ENCODE measurements at regions not wholly inside any gene's neighbourhood (a gene's known extent, or its start where the extent isn't known, plus 50 kb on each side); places are given as distances from the start of the nearest gene placed in this dataset.

DNA sequence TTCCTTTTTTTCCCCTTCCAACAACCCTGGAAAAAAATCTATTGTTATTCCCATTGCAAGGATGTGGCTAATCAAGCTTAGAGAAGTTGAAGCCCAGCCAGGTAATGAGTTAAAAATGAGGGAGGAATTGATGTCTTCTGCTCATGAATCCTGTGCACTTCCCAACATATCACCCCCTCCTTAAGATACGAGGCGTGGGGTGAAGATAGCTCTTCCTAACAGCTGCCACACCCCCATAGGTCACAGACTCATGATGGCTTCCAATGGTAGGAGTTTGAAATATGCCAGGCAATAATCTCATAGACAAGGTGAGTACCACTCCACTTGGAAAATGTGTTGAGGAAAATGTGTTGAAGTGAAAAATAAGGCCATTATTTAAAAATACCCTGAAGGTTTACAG is 71.3 kb upstream of the HECW1 start:
- TF ChIP-seq, protein P1, sequence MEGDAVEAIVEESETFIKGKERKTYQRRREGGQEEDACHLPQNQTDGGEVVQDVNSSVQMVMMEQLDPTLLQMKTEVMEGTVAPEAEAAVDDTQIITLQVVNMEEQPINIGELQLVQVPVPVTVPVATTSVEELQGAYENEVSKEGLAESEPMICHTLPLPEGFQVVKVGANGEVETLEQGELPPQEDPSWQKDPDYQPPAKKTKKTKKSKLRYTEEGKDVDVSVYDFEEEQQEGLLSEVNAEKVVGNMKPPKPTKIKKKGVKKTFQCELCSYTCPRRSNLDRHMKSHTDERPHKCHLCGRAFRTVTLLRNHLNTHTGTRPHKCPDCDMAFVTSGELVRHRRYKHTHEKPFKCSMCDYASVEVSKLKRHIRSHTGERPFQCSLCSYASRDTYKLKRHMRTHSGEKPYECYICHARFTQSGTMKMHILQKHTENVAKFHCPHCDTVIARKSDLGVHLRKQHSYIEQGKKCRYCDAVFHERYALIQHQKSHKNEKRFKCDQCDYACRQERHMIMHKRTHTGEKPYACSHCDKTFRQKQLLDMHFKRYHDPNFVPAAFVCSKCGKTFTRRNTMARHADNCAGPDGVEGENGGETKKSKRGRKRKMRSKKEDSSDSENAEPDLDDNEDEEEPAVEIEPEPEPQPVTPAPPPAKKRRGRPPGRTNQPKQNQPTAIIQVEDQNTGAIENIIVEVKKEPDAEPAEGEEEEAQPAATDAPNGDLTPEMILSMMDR (IDR thresholded peaks at IDR 0.05; ENCODE audit: low read length, missing control alignments): no peak
- no peak overlapping the region for H3K4me3 ChIP-seq (replicated peaks; ENCODE audit: low read depth, low read length)

DNA sequence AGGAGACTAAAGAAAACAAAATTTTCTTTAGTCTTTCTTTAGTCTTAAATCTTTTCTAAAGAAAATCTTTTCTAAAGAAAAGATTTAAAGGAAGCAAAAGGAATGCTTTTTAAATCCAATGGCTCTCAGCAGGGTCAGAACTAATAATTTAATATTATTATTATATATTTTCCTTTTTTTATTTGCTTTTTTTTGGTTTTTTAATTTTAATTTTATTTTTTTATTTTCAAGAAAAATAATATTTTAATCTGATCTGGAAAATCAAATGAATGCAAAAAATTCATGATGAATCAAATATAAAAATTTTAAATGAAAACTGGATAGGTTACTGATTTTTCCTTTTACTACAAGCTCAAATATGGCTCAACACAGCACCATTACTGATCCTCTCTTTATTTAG is 70.7 kb upstream of the HECW1 start:
- TF ChIP-seq, protein P1 (IDR thresholded peaks at IDR 0.05; ENCODE audit: low read length, missing control alignments): no peak
- DNase-seq (ENCODE audit: low read depth): no peak
- H3K4me3 ChIP-seq (replicated peaks; ENCODE audit: low read depth, low read length): no peak overlapping the region

More for the DNA sequence above, 71.3 kb upstream of the HECW1 start:
- no peak for DNase-seq (ENCODE audit: low read depth)

GRCh38 chr7:43042302-43042701 is 70.1 kb upstream of the HECW1 start:
- TF ChIP-seq, protein P1 (IDR thresholded peaks at IDR 0.05; ENCODE audit: low read length, missing control alignments): no peak
- DNase-seq (ENCODE audit: low read depth): peak; percentile 10
- no peak overlapping the region for H3K4me3 ChIP-seq (replicated peaks; ENCODE audit: low read depth, low read length)

DNA sequence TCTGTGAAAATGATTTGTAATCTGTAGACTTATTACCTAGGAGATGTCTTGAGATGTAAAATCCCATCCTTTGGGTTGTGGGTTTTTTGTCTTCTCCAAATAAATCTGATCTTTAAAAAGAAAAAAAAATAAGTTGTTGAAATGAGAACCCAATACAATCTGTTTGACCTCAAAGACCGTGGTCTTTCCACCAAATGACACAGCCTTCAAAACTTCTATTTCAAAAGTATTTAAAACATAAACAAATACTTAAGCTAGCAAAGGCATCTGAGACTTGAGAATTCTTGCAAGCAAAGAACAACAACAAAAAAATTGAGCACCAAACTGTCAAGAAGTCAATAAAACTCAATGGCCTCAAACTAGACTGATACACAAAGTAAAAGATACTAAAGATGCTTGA is 67.9 kb upstream of the HECW1 start:
- TF ChIP-seq, protein P1 (IDR thresholded peaks at IDR 0.05; ENCODE audit: low read length, missing control alignments): no peak
- no peak overlapping the region for H3K4me3 ChIP-seq (replicated peaks; ENCODE audit: low read depth, low read length)
- DNase-seq (ENCODE audit: low read depth): no peak

DNA sequence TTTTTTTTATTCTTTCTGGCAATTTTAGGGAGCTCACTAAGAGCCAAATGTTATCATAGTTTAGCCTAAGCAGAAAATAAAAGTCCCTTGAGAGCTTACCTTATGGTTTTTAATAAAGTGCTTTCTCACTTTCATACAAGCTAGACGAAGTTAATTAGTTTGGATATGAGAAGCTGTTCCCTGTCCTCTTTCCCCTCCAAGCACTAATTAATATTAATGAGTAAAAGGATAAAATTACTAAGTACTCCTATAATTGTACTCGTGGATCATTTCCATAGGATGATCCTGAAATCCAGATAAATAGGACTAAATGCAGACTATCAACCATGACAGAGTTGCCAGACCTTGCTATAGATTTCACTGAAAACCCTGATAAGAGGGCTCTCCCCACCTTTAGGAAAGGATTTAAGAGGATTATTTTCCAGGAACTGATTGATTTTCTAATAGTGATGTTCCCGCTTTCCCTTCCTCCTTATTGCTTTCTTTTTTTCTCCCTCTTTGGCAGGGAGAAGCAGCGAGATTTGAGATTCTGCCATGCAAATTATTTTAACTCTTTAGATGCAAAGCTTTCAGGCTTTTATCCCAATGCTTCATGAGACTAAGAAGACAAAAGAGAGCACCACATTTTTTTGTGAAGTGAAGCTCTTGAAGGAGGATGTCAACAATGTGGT is 58.3 kb upstream of the HECW1 start:
- no peak overlapping the region for H3K4me3 ChIP-seq (replicated peaks; ENCODE audit: low read depth, low read length)
- DNase-seq (ENCODE audit: low read depth): no peak
- TF ChIP-seq, protein P1 (IDR thresholded peaks at IDR 0.05; ENCODE audit: low read length, missing control alignments): no peak

DNA sequence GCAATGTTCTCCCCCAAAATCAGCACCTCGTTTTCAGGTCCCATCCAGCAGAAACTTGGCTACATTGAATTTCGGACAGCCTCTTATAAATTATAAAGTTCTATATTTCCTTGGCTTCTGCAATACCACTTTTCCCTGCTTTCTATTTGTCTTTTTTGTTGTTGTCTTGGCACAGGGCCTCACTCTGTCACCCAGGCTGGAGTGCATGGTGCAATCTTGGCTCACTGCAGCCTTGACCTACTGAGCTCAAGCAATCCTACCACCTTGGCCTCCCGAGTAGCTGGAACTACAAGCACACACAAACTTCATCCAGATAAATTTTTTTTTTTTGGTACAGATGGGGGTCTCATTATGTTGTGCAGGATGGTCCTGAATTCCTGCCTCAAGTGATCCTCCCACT is 55.3 kb upstream of the HECW1 start:
- DNase-seq (ENCODE audit: low read depth): no peak
- TF ChIP-seq, protein P1 (IDR thresholded peaks at IDR 0.05; ENCODE audit: low read length, missing control alignments): no peak
- no peak overlapping the region for H3K4me3 ChIP-seq (replicated peaks; ENCODE audit: low read depth, low read length)

Measured in fibroblast of pulmonary artery (primary cell).